ENCODE measurements at regions not wholly inside any gene's neighbourhood (a gene's known extent, or its start where the extent isn't known, plus 50 kb on each side); places are given as distances from the start of the nearest gene placed in this dataset.

DNA sequence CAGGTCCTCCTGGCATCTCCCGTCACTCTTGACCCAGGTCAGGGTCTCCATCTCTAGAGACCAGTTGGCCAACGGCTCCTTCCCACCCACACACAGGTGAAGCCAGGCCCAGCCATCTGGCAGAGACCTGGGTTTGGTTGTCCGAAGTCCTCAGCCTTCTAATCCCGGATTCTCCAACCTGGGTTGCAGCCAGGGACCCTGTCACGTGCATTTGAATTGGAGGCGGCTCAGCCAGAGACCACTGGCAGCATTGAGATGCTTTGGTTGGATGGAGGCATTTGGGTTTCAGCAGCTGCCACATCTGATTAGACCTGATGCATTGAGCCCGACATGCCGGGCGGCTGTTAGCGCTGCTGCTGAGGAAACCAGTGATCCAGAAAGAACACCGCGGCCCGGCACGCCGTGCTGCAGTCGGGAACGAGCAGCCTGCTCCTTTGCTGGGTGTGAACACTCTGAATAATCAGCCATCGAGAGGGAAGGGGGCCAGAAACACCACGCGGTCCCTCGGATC, 163.2 kb downstream of the BRD1 start:
- TF ChIP-seq, protein P1, sequence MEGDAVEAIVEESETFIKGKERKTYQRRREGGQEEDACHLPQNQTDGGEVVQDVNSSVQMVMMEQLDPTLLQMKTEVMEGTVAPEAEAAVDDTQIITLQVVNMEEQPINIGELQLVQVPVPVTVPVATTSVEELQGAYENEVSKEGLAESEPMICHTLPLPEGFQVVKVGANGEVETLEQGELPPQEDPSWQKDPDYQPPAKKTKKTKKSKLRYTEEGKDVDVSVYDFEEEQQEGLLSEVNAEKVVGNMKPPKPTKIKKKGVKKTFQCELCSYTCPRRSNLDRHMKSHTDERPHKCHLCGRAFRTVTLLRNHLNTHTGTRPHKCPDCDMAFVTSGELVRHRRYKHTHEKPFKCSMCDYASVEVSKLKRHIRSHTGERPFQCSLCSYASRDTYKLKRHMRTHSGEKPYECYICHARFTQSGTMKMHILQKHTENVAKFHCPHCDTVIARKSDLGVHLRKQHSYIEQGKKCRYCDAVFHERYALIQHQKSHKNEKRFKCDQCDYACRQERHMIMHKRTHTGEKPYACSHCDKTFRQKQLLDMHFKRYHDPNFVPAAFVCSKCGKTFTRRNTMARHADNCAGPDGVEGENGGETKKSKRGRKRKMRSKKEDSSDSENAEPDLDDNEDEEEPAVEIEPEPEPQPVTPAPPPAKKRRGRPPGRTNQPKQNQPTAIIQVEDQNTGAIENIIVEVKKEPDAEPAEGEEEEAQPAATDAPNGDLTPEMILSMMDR (conservative IDR thresholded peaks at IDR 0.05; ENCODE audit: low read length), result no peak
- no peak for TF ChIP-seq EZH2phosphoT487 (IDR thresholded peaks at IDR 0.05; ENCODE audit: borderline replicate concordance)
- no peaks in the 10 kb centered on the region for H3F3A ChIP-seq (ENCODE audit: low read depth)
- no peak overlapping the region for H3K4me3 ChIP-seq (ENCODE audit: low read length, poor library complexity, severe bottlenecking)
- no peak overlapping the region for H2AFZ ChIP-seq (ENCODE audit: low read length)
- 0 out of 2 replicates have a peak, but pooled peaks cover 3% of the 10 kb centered on the region for H3K9me3 ChIP-seq (ENCODE audit: insufficient read depth, low read depth, low read length)
- H3K79me2 ChIP-seq (ENCODE audit: insufficient read depth, low read length), result no peaks in the 10 kb centered on the region
- H3K4me1 ChIP-seq (ENCODE audit: insufficient read depth, low read length, poor library complexity, severe bottlenecking), result no peaks in the 10 kb centered on the region
- no peak overlapping the region for H3K9ac ChIP-seq (ENCODE audit: low read depth, low read length, poor library complexity, severe bottlenecking)
- H3K9me2 ChIP-seq (replicated peaks; ENCODE audit: low read depth, low read length), result no peaks in the 10 kb centered on the region
- no peaks in the 10 kb centered on the region for H4K20me1 ChIP-seq (ENCODE audit: insufficient read depth, low read length, poor library complexity, severe bottlenecking)
- H3K4me2 ChIP-seq (ENCODE audit: low read depth, low read length, poor library complexity, severe bottlenecking), result no peak overlapping the region
- H3K27me3 ChIP-seq (ENCODE audit: insufficient read depth, low read length, poor library complexity, severe bottlenecking), result no peaks in the 10 kb centered on the region
- no peaks in the 10 kb centered on the region for H3K36me3 ChIP-seq (ENCODE audit: insufficient read depth, low read length)

DNA sequence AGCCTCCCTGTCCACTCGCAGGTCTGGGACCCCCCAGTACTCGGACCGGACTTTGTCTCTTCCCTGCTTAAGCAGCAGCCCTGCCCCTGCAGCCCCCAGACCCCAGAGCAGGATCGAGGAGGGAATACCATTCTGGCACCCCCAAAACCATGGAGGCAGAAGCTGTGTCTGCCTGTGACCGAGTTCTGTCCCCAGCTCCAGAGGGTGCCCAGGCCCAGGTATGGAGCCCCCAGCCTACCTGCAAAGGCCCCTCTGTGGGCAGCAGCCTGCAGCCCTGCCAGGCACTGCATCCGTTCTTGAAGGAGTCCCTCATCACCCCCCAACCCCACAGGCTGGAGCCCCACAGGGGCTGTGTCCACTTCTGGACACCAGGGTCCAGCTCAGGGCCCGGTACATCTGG, 163.8 kb downstream of the BRD1 start:
- no peak overlapping the region for H3K4me2 ChIP-seq (ENCODE audit: low read depth, low read length, poor library complexity, severe bottlenecking)
- no peaks in the 10 kb centered on the region for H3K9me3 ChIP-seq (ENCODE audit: insufficient read depth, low read depth, low read length)
- no peaks in the 10 kb centered on the region for H3K9me2 ChIP-seq (replicated peaks; ENCODE audit: low read depth, low read length)
- no peaks in the 10 kb centered on the region for H3K36me3 ChIP-seq (ENCODE audit: insufficient read depth, low read length)
- TF ChIP-seq, protein P1 (conservative IDR thresholded peaks at IDR 0.05; ENCODE audit: low read length), result no peak
- no peak for TF ChIP-seq EZH2phosphoT487 (IDR thresholded peaks at IDR 0.05; ENCODE audit: borderline replicate concordance)
- H2AFZ ChIP-seq (ENCODE audit: low read length), result no peak overlapping the region
- no peak overlapping the region for H3K4me3 ChIP-seq (ENCODE audit: low read length, poor library complexity, severe bottlenecking)
- no peaks in the 10 kb centered on the region for H4K20me1 ChIP-seq (ENCODE audit: insufficient read depth, low read length, poor library complexity, severe bottlenecking)
- no peaks in the 10 kb centered on the region for H3F3A ChIP-seq (ENCODE audit: low read depth)
- no peaks in the 10 kb centered on the region for H3K4me1 ChIP-seq (ENCODE audit: insufficient read depth, low read length, poor library complexity, severe bottlenecking)
- H3K27me3 ChIP-seq (ENCODE audit: insufficient read depth, low read length, poor library complexity, severe bottlenecking), result no peaks in the 10 kb centered on the region
- no peaks in the 10 kb centered on the region for H3K79me2 ChIP-seq (ENCODE audit: insufficient read depth, low read length)
- no peak overlapping the region for H3K9ac ChIP-seq (ENCODE audit: low read depth, low read length, poor library complexity, severe bottlenecking)

DNA sequence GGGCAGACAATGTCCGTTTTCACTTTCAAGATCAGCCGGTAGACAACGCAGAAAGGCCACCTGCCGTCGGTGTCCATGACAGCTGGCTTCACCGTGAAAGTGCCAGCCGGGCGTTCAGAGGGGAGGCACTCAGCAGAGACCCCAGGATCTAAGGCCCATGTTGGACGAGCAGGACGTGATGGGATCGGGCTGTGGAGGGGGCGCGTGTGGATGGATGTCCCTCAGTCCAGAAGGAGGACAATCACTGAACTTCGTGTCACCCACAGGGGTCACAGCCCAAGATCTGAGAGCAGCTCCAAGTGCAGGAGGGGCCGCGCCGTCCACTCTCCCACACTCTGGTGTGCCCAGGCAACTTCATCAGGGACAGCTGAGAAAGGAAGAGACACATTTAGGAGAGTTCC, 164.4 kb downstream of the BRD1 start:
- no peaks in the 10 kb centered on the region for H3K36me3 ChIP-seq (ENCODE audit: insufficient read depth, low read length)
- no peak overlapping the region for H3K4me2 ChIP-seq (ENCODE audit: low read depth, low read length, poor library complexity, severe bottlenecking)
- H3K4me1 ChIP-seq (ENCODE audit: insufficient read depth, low read length, poor library complexity, severe bottlenecking), result no peaks in the 10 kb centered on the region
- no peak overlapping the region for H3K9ac ChIP-seq (ENCODE audit: low read depth, low read length, poor library complexity, severe bottlenecking)
- no peaks in the 10 kb centered on the region for H3K79me2 ChIP-seq (ENCODE audit: insufficient read depth, low read length)
- TF ChIP-seq, protein P1 (conservative IDR thresholded peaks at IDR 0.05; ENCODE audit: low read length), result no peak
- no peak for TF ChIP-seq EZH2phosphoT487 (IDR thresholded peaks at IDR 0.05; ENCODE audit: borderline replicate concordance)
- H3F3A ChIP-seq (ENCODE audit: low read depth), result no peaks in the 10 kb centered on the region
- no peak overlapping the region for H3K4me3 ChIP-seq (ENCODE audit: low read length, poor library complexity, severe bottlenecking)
- no peaks in the 10 kb centered on the region for H3K27me3 ChIP-seq (ENCODE audit: insufficient read depth, low read length, poor library complexity, severe bottlenecking)
- no peaks in the 10 kb centered on the region for H3K9me2 ChIP-seq (replicated peaks; ENCODE audit: low read depth, low read length)
- no peaks in the 10 kb centered on the region for H3K9me3 ChIP-seq (ENCODE audit: insufficient read depth, low read depth, low read length)
- no peak overlapping the region for H2AFZ ChIP-seq (ENCODE audit: low read length)
- no peaks in the 10 kb centered on the region for H4K20me1 ChIP-seq (ENCODE audit: insufficient read depth, low read length, poor library complexity, severe bottlenecking)
